Stimulated activated CD4-positive, alpha-beta T cell treated with anti-CD3 and anti-CD28 coated beads, Interleukin-4, amount 100 ng/mL, for 1 hour (primary cell): ENCODE measurements at regions not wholly inside any gene's neighbourhood (a gene's known extent, or its start where the extent isn't known, plus 50 kb on each side); places are given as distances from the start of the nearest gene placed in this dataset.

ENCODE experiments used
- DNase-seq: peaks from one replicate; pipeline ENCODE4 v3.0.0-alpha.2; 2020

GRCh38 chr4:81522711-81523110 is 51.0 kb upstream of the RASGEF1B start:
- DNase-seq, result no peak

- no peak for DNase-seq
These were observed 50.0 kb upstream of the RASGEF1B start for GRCh38 chr4:81521708-81522107.
